ENCODE measurements at regions not wholly inside any gene's neighbourhood (a gene's known extent, or its start where the extent isn't known, plus 50 kb on each side); places are given as distances from the start of the nearest gene placed in this dataset.

- Histone ChIP-seq H3K4me3 (no peak overlapping the region), H3K4me1 (no peaks in the 10 kb centered on the region), H3K36me3 (no peaks in the 10 kb centered on the region), H3K9me3 (no peaks in the 10 kb centered on the region), H3K27ac (no peak overlapping the region), H3K27me3 (no peaks in the 10 kb centered on the region)
- DNase-seq: no peak
- intact Hi-C loops (cut with DNase I; ENCODE audit: low total_unique reads): no loop called here
- ATAC-seq: no peak
- TF ChIP-seq POLR2A (IDR thresholded peaks at IDR 0.05): no peak
- no peak for TF ChIP-seq CTCF (IDR thresholded peaks at IDR 0.05 in 4 of 5, conservative IDR thresholded peaks at IDR 0.05 in 1 of 5)
- in situ Hi-C loops (cut with MboI; ENCODE audit: low sequenced_read_pairs in 4 of 4): no loop called here
These were observed 1471.2 kb upstream of the NUDT12 start for GRCh38 chr5:105033637-105034400.

- intact Hi-C loops (cut with DNase I; ENCODE audit: low total_unique reads) (no loop called here), in situ Hi-C loops (cut with MboI; ENCODE audit: low sequenced_read_pairs in 4 of 4) (no loop called here)
- no peaks in the 10 kb centered on the region for H3K9me3 ChIP-seq
- no peak overlapping the region for H3K4me3 ChIP-seq
- ATAC-seq: no peak
- no peak for DNase-seq
- H3K36me3 ChIP-seq: no peaks in the 10 kb centered on the region
- no peaks in the 10 kb centered on the region for H3K4me1 ChIP-seq
- H3K27me3 ChIP-seq: no peaks in the 10 kb centered on the region
- TF ChIP-seq POLR2A (IDR thresholded peaks at IDR 0.05): no peak
- no peak for TF ChIP-seq CTCF (IDR thresholded peaks at IDR 0.05 in 4 of 5, conservative IDR thresholded peaks at IDR 0.05 in 1 of 5)
- H3K27ac ChIP-seq: no peak overlapping the region
These were observed 1470.3 kb upstream of the NUDT12 start for GRCh38 chr5:105032917-105033316.

- in situ Hi-C loops (cut with MboI; ENCODE audit: low sequenced_read_pairs in 4 of 4) (no loop called here), intact Hi-C loops (cut with DNase I; ENCODE audit: low total_unique reads) (no loop called here)
- ATAC-seq: no peak
These were observed 1467.6 kb upstream of the NUDT12 start for GRCh38 chr5:105030153-105030552.

GRCh38 chr5:105015098-105015497, 1452.5 kb upstream of the NUDT12 start:
- in situ Hi-C loops (cut with MboI; ENCODE audit: low sequenced_read_pairs in 4 of 4): no loop called here
- Histone ChIP-seq H3K27me3 (no peaks in the 10 kb centered on the region), H3K36me3 (no peaks in the 10 kb centered on the region), H3K27ac (no peak overlapping the region), H3K4me3 (no peak overlapping the region), H3K9me3 (no peaks in the 10 kb centered on the region), H3K4me1 (no peaks in the 10 kb centered on the region)
- DNase-seq (no peak), ATAC-seq (no peak)
- intact Hi-C loops (cut with DNase I; ENCODE audit: low total_unique reads): no loop called here
- TF ChIP-seq POLR2A (IDR thresholded peaks at IDR 0.05) (no peak), CTCF (IDR thresholded peaks at IDR 0.05 in 4 of 5, conservative IDR thresholded peaks at IDR 0.05 in 1 of 5) (no peak)

More at GRCh38 chr5:105030153-105030552, 1467.6 kb upstream of the NUDT12 start:
- Histone ChIP-seq H3K4me1 (no peaks in the 10 kb centered on the region), H3K9me3 (no peaks in the 10 kb centered on the region), H3K36me3 (no peaks in the 10 kb centered on the region), H3K27me3 (no peaks in the 10 kb centered on the region), H3K4me3 (no peak overlapping the region), H3K27ac (no peak overlapping the region)
- TF ChIP-seq POLR2A (IDR thresholded peaks at IDR 0.05) (no peak), CTCF (IDR thresholded peaks at IDR 0.05 in 4 of 5, conservative IDR thresholded peaks at IDR 0.05 in 1 of 5) (no peak)
- no peak for DNase-seq

GRCh38 chr5:104998572-104998971, 1436.0 kb upstream of the NUDT12 start:
- in situ Hi-C loops (cut with MboI; ENCODE audit: low sequenced_read_pairs in 4 of 4) (no loop called here), intact Hi-C loops (cut with DNase I; ENCODE audit: low total_unique reads) (no loop called here)
- Histone ChIP-seq H3K9me3 (no peaks in the 10 kb centered on the region), H3K4me3 (no peak overlapping the region), H3K36me3 (no peaks in the 10 kb centered on the region), H3K4me1 (no peaks in the 10 kb centered on the region), H3K27me3 (no peaks in the 10 kb centered on the region), H3K27ac (no peak overlapping the region)
- no peak for ATAC-seq
- no peak for DNase-seq
- TF ChIP-seq CTCF (IDR thresholded peaks at IDR 0.05 in 4 of 5, conservative IDR thresholded peaks at IDR 0.05 in 1 of 5) (no peak), POLR2A (IDR thresholded peaks at IDR 0.05) (no peak)
